HG03196 (cell line): ENCODE measurements at regions not wholly inside any gene's neighbourhood (a gene's known extent, or its start where the extent isn't known, plus 50 kb on each side); places are given as distances from the start of the nearest gene placed in this dataset.
A peak's percentile ranks its signal among the peaks of the same experiment; 100 is the strongest.
"Not testable (repeated sequence)": the region's sequence is repeated elsewhere in the genome, so short reads cannot be mapped to it uniquely, and the experiment has no call there.

Experiments
- ATAC-seq: cut with Tn5 transposase; IDR thresholded peaks from one replicate; pipeline ENCODE4 v1.9.1; 2021; ENCODE audit not compliant: unreplicated experiment

DNA sequence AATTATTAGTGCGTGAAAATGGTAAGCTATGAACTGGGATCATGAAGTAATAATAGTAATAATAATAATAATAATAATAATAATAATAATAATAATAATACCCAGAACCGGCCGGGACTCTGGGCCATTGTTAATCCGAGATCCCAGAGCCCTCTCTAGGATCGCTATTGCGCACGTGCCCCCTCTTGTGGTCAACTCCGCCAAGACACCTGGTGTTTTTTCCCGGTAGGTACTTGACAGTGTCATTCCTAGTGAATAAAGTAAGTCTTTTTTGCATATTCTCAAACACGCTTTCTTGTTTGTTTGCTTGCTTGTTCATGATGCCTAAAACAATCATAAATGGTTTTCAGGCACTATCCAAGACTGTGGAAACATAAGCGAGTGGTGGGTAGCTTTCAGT is 513.7 kb downstream of the RPIA start:
- not testable (repeated sequence) for ATAC-seq

DNA sequence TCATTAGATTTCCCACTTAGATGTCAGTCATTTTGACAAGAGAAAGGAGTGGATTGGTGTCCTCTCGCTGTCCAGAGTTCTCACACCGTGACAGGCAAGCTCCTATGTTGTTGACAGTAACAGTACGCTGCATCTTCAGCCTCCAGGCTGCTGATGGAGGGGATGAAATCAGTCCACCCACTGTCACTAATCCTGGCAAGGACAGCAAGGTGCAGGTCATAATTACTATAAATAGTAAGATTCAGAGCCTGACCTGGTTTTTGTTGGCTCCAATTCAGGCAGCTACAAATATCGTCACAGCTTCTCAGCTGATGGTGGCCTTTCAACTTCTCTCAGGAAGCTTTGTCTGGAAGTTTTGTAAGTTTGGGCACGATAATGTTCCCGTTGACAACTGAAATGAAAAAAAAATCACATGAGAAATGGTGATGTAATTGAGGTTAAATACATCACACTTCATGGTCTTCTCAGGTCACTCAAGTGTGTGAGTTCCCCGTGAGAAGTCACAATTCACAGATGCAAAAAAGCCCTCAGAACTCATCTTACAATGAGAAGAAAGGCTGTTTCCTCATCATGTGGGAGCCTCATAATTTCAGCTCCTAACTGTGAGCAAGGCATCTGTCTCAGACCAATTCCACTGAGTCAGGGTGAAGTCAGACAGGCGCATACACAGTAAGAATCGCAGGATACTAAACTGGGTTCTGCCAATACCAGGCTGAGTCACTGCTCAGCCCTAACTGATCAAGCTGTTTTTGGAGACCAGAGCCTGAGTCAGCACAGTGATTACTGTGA is 516.9 kb downstream of the RPIA start:
- not testable (repeated sequence) for ATAC-seq

DNA sequence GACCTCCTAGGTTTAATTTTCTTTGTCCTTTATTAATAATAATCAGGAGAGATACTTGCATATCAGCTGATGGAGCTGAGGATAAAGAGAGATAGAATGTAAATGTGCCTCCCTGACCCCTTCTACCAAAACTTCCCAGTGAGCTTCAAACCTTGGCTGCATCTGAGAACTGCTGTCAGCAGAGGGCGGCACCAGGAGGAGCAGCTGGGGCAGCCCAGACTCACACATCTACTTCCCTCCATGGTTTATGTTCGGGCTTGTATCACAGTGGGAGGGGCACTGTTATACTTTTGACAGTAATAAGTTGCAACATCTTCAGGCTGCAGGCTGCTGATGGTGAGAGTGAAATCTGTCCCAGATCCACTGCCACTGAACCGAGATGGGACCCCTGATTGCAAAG is 521.7 kb downstream of the RPIA start:
- not testable (repeated sequence) for ATAC-seq

DNA sequence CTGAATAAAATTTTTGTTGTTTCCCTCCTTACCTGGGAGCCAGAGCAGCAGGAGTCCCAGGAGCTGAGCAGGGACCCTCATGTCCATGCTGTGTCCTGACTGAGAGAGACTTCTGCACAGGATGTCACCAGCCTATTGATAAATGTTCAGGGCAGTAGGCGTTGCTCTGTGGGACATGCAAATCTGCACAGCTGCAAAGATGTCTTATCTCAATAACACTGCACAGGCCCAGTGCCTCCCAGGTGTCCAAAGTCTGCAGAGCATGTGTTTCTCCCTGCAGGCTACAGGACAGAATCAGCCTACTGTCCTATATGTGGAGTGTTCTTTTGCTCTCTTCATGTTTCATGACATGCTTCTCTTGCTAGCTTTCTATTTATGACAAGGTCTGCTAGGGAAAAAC is 522.3 kb downstream of the RPIA start:
- not testable (repeated sequence) for ATAC-seq

DNA sequence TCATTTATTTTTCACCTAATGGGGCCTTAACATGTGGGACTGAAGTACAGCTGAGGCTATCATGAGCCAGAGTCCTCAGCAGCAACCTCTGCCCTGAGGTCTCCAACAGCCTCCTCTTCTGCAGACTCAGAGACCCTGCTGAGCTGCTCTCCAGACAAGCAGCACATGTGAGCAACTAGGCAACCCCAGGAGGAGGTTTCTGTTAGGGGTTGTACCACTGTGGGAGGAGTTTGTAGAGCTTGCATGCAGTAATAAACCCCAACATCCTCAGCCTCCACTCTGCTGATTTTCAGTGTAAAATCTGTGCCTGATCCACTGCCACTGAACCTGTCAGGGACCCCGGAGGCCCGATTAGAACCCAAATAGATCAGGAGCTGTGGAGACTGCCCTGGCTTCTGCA is 530.0 kb downstream of the RPIA start:
- ATAC-seq: not testable (repeated sequence)

DNA sequence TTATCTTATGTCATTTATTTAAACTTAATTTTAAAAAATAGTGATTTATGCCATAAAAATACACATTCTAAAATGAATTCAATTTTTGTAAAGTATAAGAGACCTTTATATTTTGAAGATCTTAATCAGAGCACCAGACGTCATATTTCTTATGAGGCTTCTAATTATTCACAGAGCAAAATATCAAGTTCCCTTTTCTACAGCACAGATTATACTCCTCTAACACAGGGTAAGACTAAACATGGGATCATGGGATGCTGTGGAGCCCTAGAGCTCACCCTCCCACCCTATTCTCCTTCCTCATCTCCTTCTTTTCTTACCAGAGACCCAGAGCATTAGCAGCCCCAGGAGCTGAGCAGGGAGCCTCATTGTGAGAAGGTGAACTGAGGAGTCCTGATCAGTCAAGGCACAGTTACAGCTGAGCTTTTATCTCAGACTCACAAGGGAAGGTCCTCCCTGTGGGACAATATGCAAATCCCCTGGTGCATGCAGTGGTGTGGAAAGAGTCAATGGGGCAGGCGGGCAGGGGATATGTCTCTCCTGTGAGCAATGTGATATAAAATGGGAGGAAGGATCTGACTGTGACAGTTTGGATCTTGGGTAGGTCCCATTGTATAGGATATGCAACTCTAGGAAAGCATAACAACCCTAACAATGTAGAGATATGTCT is 530.7 kb downstream of the RPIA start:
- not testable (repeated sequence) for ATAC-seq

DNA sequence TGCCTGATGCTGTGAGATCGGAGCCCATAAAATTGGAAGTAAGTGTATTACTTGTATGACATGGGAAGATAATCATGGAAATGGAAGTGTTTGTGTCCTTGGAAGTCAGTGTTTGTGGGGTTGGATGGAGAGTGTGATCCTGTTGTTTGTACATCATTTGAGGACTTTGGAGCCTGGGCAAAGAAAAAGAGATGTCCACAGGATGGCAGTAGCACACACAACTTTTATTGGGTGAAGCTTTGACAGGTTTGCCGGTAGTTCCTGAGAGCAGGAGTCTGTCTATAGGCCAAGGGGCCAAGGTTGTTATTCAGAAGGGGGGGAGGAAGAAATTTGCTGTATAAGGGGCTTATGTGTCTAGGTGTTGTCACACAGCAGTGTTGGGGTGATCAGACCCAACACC is 533.3 kb downstream of the RPIA start:
- ATAC-seq: not testable (repeated sequence)

DNA sequence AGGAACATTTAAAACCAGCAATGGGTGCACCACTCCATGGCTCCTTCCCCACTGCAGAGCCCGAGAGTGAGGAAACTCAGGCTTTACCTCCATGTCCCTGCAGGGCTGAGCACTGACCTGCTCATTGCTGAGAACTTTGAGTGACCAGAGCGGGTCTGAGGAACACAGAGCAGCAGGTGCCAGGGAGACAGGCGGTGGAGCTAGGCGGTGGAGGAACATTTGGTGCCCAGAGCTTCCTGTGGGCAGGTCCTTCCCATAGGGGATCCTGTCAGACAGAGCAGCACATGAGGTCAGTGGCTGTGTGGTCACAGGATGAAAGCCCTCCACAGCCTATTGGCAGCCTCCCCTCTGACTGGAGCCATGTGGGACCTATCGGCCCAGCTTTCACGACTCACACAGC is 538.5 kb downstream of the RPIA start:
- ATAC-seq: not testable (repeated sequence)

DNA sequence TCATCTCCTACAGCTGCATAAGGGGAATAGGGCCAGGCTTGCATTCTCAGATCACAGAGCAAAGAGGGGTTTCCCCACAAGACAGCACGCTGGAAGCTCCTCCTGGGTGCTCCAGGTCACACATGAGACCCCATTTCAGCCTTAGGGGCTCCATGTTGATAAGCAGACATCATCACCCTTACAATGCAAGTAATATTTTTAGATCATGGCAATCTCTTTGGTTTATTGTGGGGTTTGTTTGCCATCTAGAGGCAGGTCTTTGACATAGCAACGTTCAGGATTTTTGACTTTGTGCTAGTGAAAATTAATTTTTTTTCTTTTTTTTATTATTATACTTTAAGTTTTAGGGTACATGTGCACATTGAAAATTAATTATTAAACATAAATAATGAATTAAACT is 539.8 kb downstream of the RPIA start:
- ATAC-seq: not testable (repeated sequence)

DNA sequence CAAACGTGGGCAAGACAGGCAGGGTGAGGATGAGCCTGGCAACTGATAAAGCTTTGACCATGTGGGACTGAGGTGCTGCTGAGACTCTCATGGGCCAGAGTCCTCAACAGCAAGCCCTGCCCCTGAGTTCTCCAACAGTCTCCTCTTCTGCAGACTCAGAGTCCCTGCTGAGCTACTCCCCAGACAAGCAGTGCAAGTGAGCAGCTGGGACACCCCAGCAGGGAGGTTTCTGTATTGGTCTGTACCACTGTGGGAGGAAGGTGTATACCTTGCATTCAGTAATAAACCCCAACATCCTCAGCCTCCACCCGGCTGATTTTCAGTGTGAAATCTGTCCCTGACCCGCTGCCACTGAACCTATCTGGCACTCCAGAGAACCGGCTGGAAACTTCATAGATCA is 542.5 kb downstream of the RPIA start:
- ATAC-seq: not testable (repeated sequence)

DNA sequence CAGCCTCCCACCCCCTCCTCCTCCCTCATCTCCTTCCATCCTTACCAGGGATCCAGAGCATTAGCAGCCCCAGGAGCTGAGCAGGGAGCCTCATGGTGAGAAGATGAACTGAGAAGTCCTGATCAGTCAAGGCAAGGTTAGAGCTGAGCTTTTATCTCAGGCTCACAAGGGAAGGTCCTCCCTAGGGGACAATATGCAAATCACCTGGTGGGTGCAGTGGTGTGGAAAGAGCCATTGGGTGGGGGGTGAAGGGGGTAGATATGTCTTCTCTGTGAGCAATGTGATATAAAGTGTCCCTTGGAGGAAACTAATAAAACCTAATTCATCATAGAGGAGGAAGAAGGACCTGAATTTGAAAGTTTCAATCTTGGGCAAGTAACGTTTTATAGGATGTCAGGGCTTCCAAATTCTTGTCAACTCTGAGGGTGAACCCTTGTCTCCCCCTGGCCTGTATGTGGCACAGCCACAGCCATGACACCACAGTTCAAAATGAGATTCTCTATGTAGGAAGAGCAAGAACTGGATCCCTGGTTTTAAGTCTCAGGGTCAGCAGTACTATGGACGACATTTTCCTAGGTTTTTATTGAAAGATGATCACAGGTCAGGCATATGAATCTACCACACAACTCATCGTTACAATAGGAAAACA is 543.5 kb downstream of the RPIA start:
- not testable (repeated sequence) for ATAC-seq

DNA sequence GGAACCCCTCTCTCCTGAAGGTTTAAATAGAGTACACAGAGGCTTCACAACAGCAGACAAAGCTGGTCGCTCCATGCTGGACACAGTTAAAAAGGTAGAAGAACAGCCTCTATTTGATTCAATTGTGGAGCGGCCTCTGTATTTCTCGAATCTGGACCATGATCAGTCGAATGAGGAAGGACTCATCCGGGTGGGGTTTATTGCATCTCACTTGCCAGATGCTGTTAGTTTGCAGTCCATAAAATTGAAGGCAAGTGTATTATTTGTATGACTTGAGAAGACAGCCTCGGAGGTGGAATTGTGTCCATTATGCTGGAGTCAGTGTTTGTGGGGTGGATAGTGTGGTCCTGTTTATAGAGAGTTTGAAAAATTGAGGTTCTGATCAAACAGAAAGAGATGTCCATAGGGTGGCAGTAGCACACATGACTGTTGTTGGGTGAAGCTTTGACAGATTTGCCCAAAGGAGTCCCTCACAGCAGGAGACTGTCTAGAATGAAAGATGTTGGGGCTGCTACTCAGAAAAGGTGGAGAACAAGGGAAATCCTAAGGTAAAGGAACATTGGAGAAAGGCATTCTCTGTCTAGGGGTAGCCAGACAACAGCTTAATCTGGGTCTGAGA is 545.5 kb downstream of the RPIA start:
- not testable (repeated sequence) for ATAC-seq

DNA sequence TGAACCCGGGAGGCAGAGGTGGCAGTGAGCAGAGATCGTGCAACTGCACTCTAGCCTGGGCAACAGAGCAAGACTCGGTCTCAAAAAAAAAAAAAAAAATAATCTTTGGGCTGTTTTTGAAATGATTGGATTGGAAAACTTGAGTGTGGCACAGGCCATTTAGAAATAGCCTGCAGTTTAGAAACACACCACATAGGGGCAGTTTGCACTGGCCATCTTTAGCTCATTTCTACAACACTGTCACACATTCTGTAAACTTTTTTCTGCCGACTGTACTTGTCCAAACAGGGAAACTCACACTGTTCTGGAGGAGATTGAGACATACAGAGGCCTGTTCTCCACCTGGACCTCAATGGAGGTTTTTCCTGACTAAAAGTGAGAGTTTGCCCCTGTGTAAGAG is 546.3 kb downstream of the RPIA start:
- ATAC-seq: not testable (repeated sequence)

DNA sequence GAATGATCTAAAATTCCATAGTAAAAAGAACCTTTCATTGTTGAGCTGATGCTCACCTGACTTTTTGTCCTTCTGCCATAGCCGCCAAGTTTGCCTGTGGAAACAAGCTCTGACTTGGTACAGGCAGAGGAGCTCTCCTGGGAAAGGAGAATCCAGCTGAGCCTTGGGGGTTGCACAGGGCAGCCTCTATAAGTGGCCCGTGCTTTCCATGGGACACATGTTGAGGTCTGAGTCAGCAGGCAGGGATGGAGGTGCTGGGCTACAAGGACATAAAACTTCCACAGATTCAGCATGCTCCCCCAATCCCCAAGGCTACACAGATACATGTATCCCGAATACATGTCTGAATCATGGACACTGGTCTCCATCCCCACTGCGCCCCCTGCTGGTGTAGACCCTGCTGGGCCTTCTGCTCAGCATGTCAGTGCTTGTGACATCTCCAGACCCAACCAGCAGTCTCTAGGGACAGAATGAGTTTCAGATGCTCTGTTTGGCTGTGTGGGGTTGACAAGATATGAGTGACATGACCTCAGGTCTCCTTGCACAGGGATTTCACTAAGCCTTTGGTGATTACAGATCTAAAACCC is 551.7 kb downstream of the RPIA start:
- peak; percentile 87 for ATAC-seq

DNA sequence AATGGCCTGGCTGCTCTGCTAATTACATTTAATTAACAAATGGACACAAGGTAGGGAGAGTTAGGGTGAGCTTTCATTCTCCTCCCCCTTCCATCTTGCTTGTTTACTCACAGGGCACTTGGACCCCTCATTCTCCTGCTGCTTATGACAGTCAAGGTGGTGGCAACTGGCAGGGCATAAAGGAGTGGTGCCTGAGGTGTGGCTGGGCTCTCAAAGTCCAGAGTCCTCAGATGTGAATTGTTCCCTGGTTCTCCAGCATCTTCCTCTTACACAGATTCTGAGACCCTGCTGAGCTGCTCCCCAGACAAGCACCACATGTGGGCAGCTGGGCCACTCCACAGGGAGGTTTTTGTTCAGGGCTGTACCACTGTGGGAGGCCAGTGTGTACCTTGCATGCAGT is 552.9 kb downstream of the RPIA start:
- not testable (repeated sequence) for ATAC-seq

DNA sequence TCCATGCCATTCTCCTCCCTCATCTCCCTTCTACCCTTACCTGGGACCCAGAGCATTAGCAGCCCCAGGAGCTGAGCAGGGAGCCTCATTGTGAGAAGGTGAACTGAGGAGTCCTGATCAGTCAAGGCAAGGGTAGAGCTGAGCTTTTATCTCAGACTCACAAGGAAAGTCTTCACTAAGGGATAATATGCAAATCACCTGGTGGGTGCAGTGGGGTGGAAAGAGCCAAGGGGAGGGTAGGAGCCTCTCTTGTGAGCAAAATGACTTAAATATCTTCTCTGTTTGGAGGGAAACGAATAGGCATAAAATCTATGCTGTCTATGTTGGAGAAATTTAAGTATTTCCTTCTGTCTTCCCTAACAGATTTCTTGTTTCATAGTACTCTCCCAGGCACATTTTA is 554.0 kb downstream of the RPIA start:
- not testable (repeated sequence) for ATAC-seq

DNA sequence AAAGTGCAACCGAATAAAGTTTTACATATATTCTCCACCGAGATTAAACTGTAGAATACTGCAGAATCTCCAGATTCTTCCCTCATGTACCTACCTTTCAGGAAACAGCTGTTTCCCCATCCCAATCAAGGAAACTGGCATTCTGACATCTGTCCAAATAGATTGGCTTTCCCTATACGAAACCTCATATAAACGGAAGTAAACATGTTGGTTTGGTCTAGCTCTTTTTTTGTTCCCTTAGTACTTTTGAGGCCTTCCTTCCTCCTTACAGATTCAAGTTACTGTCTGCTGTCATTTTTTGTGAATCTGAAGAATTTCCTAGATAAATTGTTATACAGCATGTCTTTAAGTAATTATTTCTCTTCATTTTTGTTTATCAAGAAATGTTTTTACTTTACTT is 554.6 kb downstream of the RPIA start:
- ATAC-seq: not testable (repeated sequence)

DNA sequence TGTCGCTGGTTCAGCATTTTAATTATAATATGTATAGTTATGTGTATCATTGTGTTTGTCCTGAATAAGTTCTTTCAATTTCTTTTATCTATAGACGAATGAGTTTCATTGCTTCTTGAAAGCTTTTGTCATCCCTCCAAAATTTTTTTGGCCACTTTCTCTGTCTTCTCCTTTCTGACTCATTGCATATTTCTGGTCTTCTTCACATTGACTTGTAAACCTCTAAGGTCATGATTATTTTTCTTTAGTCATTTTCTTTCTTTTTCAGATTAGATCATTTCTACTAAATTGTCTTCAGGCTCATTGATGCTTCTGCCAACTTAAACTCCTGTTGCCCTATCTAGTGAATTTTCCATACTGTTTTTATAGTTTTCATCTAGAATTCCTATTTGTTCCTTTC is 555.1 kb downstream of the RPIA start:
- ATAC-seq: not testable (repeated sequence)

DNA sequence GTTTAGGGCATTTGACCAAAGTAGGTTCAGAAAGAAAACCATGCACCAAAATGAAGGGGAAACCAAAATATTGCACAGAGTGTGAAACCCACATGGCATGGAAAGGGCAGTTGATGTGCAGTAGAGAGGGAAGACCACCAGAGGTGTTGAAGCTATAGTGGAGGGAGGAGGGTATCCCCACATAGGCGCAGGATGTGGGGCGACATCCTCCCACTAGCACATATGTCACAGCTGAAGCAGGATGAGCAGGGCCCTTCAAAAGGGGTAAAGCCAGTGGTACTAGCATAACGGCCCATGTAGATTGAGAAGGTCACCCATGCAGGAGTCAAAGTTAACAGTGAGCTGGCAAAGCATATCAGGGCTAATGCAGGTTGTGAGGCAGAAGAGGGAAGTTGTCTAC is 563.5 kb downstream of the RPIA start:
- not testable (repeated sequence) for ATAC-seq

DNA sequence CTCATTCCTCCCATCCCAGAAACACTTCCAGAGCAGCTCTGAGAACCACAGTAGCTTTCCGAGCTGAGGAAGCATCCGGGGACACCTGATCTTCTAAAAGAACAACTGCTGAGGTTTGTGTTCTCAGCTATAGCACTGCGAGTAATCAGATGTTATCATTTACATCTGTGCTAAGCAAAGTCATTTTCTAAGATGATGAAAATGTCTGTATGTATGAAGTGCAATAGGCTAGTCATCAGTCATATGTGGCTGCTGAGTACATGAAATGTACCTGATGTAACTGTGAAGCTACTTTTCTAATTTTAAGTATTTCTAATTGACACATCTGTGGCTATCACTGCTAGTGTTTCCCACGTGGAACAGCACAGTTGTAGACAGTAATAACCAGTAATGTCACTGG is 582.0 kb downstream of the RPIA start:
- not testable (repeated sequence) for ATAC-seq

DNA sequence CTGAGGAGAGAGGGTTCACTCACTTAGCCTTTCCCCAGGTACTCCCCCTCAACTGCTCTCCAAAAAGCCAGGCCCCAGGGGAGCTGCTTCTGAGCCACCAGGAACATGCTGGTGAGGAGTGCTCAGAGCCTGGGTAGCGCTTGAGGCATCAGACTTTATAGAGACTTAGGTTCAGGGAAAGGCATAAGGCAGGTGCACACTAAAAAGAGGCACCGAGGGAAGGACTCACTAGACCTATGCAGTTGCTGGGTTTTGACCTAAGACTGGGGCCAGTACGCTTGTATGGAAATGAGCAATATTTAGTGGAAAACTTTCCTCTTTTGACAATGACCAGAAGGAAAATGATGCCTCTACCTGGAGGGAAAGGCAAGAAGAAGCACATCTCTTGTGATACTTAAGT is 589.1 kb downstream of the RPIA start:
- ATAC-seq: not testable (repeated sequence)
